K562 (cell line): ENCODE measurements at regions not wholly inside any gene's neighbourhood (a gene's known extent, or its start where the extent isn't known, plus 50 kb on each side); places are given as distances from the start of the nearest gene placed in this dataset.

Experiments
- ATAC-seq: fragments of 200-7000 bp; cut with Tn5 transposase; 3 replicates; pipeline ENCODE4 v1.9.1; 2020; ENCODE audit warnings: moderate library complexity
- BruUV-seq: library from RNA; stranded (reverse); fragments of 400-500 nt; replicated peaks from 2 replicates; lab custom pipeline; 2021; lab: Mats Ljungman, UMichigan
- CTCF ChIA-PET: fragments of 300-600 bp; formaldehyde crosslinking; extraction: SDS; loops from one replicate; lab custom pipeline; 2021; ENCODE audit warnings: low intra/inter-chr PET ratio; lab: Yijun Ruan, JAX
- POLR2A ChIA-PET: fragments of 300-600, 350-650 bp; sonication (Branson Sonifier 250); formaldehyde crosslinking; extraction: SDS; loops from one replicate; lab custom pipeline; 2021; ENCODE audit warnings: antibody characterized with exemption, inconsistent platforms; lab: Yijun Ruan, JAX
- DNase-seq, 4 experiments: peaks; one replicate each; pipeline versions ENCODE4 v3.0.0 to v3.0.0-alpha.2; 2011 to 2018; ENCODE audit warnings: low spot score in 3 of 4, mixed read lengths in 3 of 4; ENCODE audit errors: extremely low read depth in 1 of 4
- FAIRE-seq: peaks from 2 replicates; lab custom pipeline; 2011; peaks lifted over from hg19 to GRCh38; lab: Jason Lieb, UNC
- H2AFZ ChIP-seq: 2 replicates; pipeline ENCODE4 v1.6.0; 2011; ENCODE audit warnings: low read depth, low read length, control low read depth, inconsistent platforms
- H3K27ac ChIP-seq: fragments of 200-600 bp; 3 replicates; pipeline ENCODE4 v1.8.0; 2011; ENCODE audit warnings: low read depth, mild to moderate bottlenecking, control low read depth, inconsistent platforms, low read length, moderate library complexity, mixed read lengths; ENCODE audit errors: extremely low read depth
- H3K27me3 ChIP-seq, 2 experiments: fragments of 300-600 bp in 1 of 2; 2 replicates in 1 of 2; 3 replicates in 1 of 2; pipeline versions ENCODE4 v1.6.0 to v1.8.0; 2011; ENCODE audit warnings: inconsistent platforms in 2 of 2, low read length in 2 of 2, mild to moderate bottlenecking in 1 of 2, mixed read lengths in 1 of 2, moderate library complexity in 1 of 2; ENCODE audit not compliant: control insufficient read depth in 2 of 2, insufficient read depth in 2 of 2
- H3K36me3 ChIP-seq: fragments of 300-600 bp; 3 replicates; pipeline ENCODE4 v1.8.0; 2011; ENCODE audit warnings: mild to moderate bottlenecking, low read length, inconsistent platforms; ENCODE audit not compliant: control insufficient read depth, insufficient read depth
- H3K4me1 ChIP-seq, 2 experiments: fragments of 200-600 bp in 1 of 2; replicated peaks in 1 of 2; 2 replicates in 1 of 2; 3 replicates in 1 of 2; pipeline versions ENCODE4 v1.5.1 to v1.8.0; 2011; ENCODE audit warnings: inconsistent platforms in 2 of 2, low read length in 2 of 2, mild to moderate bottlenecking in 1 of 2, mixed read lengths in 1 of 2, moderate library complexity in 1 of 2; ENCODE audit not compliant: control insufficient read depth in 2 of 2, insufficient read depth in 2 of 2
- H3K4me2 ChIP-seq: 2 replicates; pipeline ENCODE4 v1.6.1; 2011; ENCODE audit warnings: low read length, control low read depth, inconsistent platforms, mixed read lengths; ENCODE audit not compliant: insufficient read depth
- H3K4me3 ChIP-seq: fragments of 200-600 bp; sonication (generic), shearing (Covaris generic); 2 replicates; pipeline ENCODE4 v1.5.1; 2016; ENCODE audit warnings: control low read depth, inconsistent platforms
- H3K79me2 ChIP-seq: fragments of 200-600 bp; 3 replicates; pipeline ENCODE4 v1.8.0; 2011; ENCODE audit warnings: low read length, inconsistent platforms; ENCODE audit not compliant: control insufficient read depth, insufficient read depth
- H3K9ac ChIP-seq, 2 experiments: 2 replicates each; pipeline versions ENCODE4 v1.6.0 to v1.6.1; 2011; ENCODE audit warnings: low read depth in 2 of 2, low read length in 2 of 2, control low read depth in 1 of 2, inconsistent platforms in 1 of 2, mild to moderate bottlenecking in 1 of 2, mixed read lengths in 1 of 2; ENCODE audit not compliant: insufficient read depth in 1 of 2
- H3K9me1 ChIP-seq: one replicate; pipeline ENCODE4 v1.6.0; 2011; ENCODE audit warnings: inconsistent platforms, mild to moderate bottlenecking, low read length, moderate library complexity; ENCODE audit not compliant: control insufficient read depth, insufficient read depth
- H3K9me3 ChIP-seq: replicated peaks from 2 replicates; pipeline ENCODE4 v1.5.1; 2011; ENCODE audit warnings: low read depth, low read length, inconsistent platforms; ENCODE audit not compliant: control insufficient read depth, insufficient read depth
- H4K20me1 ChIP-seq: replicated peaks from 2 replicates; pipeline ENCODE4 v1.6.1; 2011; ENCODE audit warnings: low read length, inconsistent platforms, mixed read lengths; ENCODE audit not compliant: control insufficient read depth, insufficient read depth
- ATF1 ChIP-seq, 2 experiments: fragments of 450-650 bp in 1 of 2; IDR thresholded peaks; 2 replicates each; pipeline ENCODE4 v1.6.1; 2016; ENCODE audit warnings: missing compliant biosample characterization in 1 of 2, missing genetic modification characterization in 1 of 2
- CEBPB ChIP-seq: fragments of 450-650 bp; IDR thresholded peaks from 2 replicates; pipeline ENCODE4 v1.6.1; 2016; ENCODE audit warnings: missing genetic modification characterization, missing compliant biosample characterization
- FOS ChIP-seq: IDR thresholded peaks from 3 replicates; pipeline ENCODE4 v1.6.1; 2011; ENCODE audit not compliant: insufficient read length; ENCODE audit errors: extremely low read depth
- HIVEP1 ChIP-seq: fragments of 250-450 bp; sonication (Bioruptor Pico); IDR thresholded peaks from 2 replicates; pipeline ENCODE4 v1.4.0; 2020; ENCODE audit warnings: mild to moderate bottlenecking
- HSF4 ChIP-seq: fragments of 250-450 bp; sonication (Bioruptor Pico); IDR thresholded peaks from 2 replicates; pipeline ENCODE4 v2.1.2; 2022; ENCODE audit warnings: mild to moderate bottlenecking, moderate library complexity, borderline replicate concordance
- KDM2B ChIP-seq: fragments of 250-450 bp; sonication (Bioruptor Pico); IDR thresholded peaks from 2 replicates; pipeline ENCODE4 v1.8.0; 2021; ENCODE audit warnings: mild to moderate bottlenecking, moderate library complexity
- NR4A1 ChIP-seq, 2 experiments: fragments of 250-450 bp in 1 of 2; fragments of 450-650 bp in 1 of 2; sonication (Bioruptor Pico) in 1 of 2; IDR thresholded peaks; 2 replicates each; pipeline versions ENCODE4 v1.4.0 to v1.6.1; 2016 to 2020; ENCODE audit warnings: mild to moderate bottlenecking in 2 of 2, missing compliant biosample characterization in 1 of 2, missing genetic modification characterization in 1 of 2, moderate library complexity in 1 of 2
- PTBP1 ChIP-seq: fragments of 200-400 bp; formaldehyde crosslinking; IDR thresholded peaks from 2 replicates; pipeline ENCODE4 v1.6.1; 2017; ENCODE audit warnings: low read depth, low read length
- RBBP5 ChIP-seq: fragments of 200-600 bp; sonication (generic); IDR thresholded peaks from 2 replicates; pipeline ENCODE4 v1.6.1; 2012; ENCODE audit warnings: borderline replicate concordance, mild to moderate bottlenecking, low read length, control low read depth, inconsistent platforms; ENCODE audit not compliant: insufficient read depth, poor library complexity, severe bottlenecking
- SMARCA5 ChIP-seq: fragments of 450-650 bp; IDR thresholded peaks from 2 replicates; pipeline ENCODE4 v1.6.1; 2016
- ZFP1 ChIP-seq: fragments of 450-650 bp; formaldehyde crosslinking; IDR thresholded peaks from 2 replicates; pipeline ENCODE4 v1.4.0; 2020; ENCODE audit warnings: mild to moderate bottlenecking, mixed read lengths
- ZFP91 ChIP-seq: sonication (generic); formaldehyde crosslinking; IDR thresholded peaks from 2 replicates; pipeline ENCODE4 v1.8.0; 2022; ENCODE audit warnings: mild to moderate bottlenecking, missing genetic modification reagents
- ZNF253 ChIP-seq: fragments of 250-450 bp; sonication (Bioruptor Pico); conservative IDR thresholded peaks from 2 replicates; pipeline ENCODE4 v1.6.1; 2021; ENCODE audit warnings: mild to moderate bottlenecking
- ZNF354B ChIP-seq: fragments of 250-450 bp; sonication (Bioruptor Pico); IDR thresholded peaks from 2 replicates; pipeline ENCODE4 v1.4.0; 2020
- ZNF717 ChIP-seq: fragments of 250-450 bp; sonication (Bioruptor Pico); IDR thresholded peaks from 2 replicates; pipeline ENCODE4 v1.5.0; 2021
- WGBS: fragments of 100-300 bp; shearing (Covaris generic); methylation state at CpG from one replicate; pipeline ENCODE4 v1.1.6; 2016; ENCODE audit warnings: low coverage, mixed read lengths; ENCODE audit not compliant: insufficient coverage; ENCODE audit errors: missing lambda C conversion rate; 5-methylcytosine and 5-hydroxymethylcytosine counted together
- in situ Hi-C: fragments of 300-500 bp; cut with MboI; formaldehyde crosslinking; loops from 4 replicates; pipeline ENCODE4 v1.15.0; 2018; ENCODE audit warnings: inconsistent platforms, mixed read lengths
- intact Hi-C: fragments of 100-400 bp; cut with micrococcal nuclease; formaldehyde crosslinking; loops from 2 replicates; pipeline ENCODE4 v1.14.2; 2022
- TF ChIP-seq, protein P1 (sequence below): sonication (generic); formaldehyde crosslinking; IDR thresholded peaks from 2 replicates; pipeline ENCODE4 v1.8.0; 2022; ENCODE audit warnings: mild to moderate bottlenecking, low read depth, missing genetic modification reagents
- TF ChIP-seq, protein P2 (sequence below): fragments of 250-450 bp; sonication (Bioruptor Pico); IDR thresholded peaks from 2 replicates; pipeline ENCODE4 v1.8.0; 2022; ENCODE audit warnings: moderate library complexity, mild to moderate bottlenecking, inconsistent platforms
- TF ChIP-seq, protein P3 (sequence below): fragments of 450-650 bp; IDR thresholded peaks from 2 replicates; pipeline ENCODE4 v1.6.1; 2016; ENCODE audit warnings: antibody characterized with exemption

GRCh38 chr5:162474239-162474638 lies 406.7 kb downstream of the GABRG2 start (continued):
- no peak for TF ChIP-seq ZFP91 (CRISPR knock-in tag)
- no peak for TF ChIP-seq SMARCA5

GRCh38 chr5:162484095-162484494 lies 416.5 kb downstream of the GABRG2 start:
- in situ Hi-C loops = no loop called here
- 5% methylated on average over 6 of the region's 6 CpGs for WGBS
- TF ChIP-seq ZNF354B (CRISPR knock-in tag) (no peak), ZNF253 (CRISPR knock-in tag) (no peak), FOS (no peak), KDM2B (no peak), PTBP1 (no peak), ATF1 (CRISPR knock-in tag; IDR thresholded peaks at IDR 0.05) (no peak), ATF1 (tag; IDR thresholded peaks at IDR 0.05) (no peak), HSF4 (CRISPR knock-in tag) (no peak), ZNF717 (no peak), HIVEP1 (CRISPR knock-in tag) (no peak), CEBPB (no peak), ZFP1 (CRISPR knock-in tag) (no peak), NR4A1 (CRISPR knock-in tag; IDR thresholded peaks at IDR 0.05) (no peak), NR4A1 (tag; IDR thresholded peaks at IDR 0.05) (no peak), RBBP5 (no peak)
- TF ChIP-seq, protein P1, sequence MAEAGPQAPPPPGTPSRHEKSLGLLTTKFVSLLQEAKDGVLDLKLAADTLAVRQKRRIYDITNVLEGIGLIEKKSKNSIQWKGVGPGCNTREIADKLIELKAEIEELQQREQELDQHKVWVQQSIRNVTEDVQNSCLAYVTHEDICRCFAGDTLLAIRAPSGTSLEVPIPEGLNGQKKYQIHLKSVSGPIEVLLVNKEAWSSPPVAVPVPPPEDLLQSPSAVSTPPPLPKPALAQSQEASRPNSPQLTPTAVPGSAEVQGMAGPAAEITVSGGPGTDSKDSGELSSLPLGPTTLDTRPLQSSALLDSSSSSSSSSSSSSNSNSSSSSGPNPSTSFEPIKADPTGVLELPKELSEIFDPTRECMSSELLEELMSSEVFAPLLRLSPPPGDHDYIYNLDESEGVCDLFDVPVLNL = no peak
- TF ChIP-seq, protein P2, sequence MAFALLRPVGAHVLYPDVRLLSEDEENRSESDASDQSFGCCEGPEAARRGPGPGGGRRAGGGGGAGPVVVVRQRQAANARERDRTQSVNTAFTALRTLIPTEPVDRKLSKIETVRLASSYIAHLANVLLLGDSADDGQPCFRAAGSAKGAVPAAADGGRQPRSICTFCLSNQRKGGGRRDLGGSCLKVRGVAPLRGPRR = no peak
- TF ChIP-seq, protein P3, sequence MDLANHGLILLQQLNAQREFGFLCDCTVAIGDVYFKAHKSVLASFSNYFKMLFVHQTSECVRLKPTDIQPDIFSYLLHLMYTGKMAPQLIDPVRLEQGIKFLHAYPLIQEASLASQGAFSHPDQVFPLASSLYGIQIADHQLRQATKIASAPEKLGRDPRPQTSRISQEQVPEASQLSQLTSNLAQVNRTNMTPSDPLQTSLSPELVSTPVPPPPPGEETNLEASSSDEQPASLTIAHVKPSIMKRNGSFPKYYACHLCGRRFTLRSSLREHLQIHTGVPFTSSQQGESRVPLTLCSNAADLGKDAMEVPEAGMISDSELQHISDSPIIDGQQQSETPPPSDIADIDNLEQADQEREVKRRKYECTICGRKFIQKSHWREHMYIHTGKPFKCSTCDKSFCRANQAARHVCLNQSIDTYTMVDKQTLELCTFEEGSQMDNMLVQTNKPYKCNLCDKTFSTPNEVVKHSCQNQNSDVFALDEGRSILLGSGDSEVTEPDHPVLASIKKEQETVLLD = no peak
- TF ChIP-seq, all 486 proteins: peak for 0
- H3K9me3 ChIP-seq = no peaks in the 10 kb centered on the region
- no peak overlapping the region for H3K4me2 ChIP-seq
- H3K9me1 ChIP-seq = no peaks in the 10 kb centered on the region
- no peak for DNase-seq
- ChIA-PET POLR2A (no interaction called here), CTCF (no interaction called here)
- no peak for FAIRE-seq
- H3K79me2 ChIP-seq = no peaks in the 10 kb centered on the region
- H3K9ac ChIP-seq = no peak overlapping the region
- H3K27ac ChIP-seq = no peak overlapping the region
- no peak overlapping the region for H2AFZ ChIP-seq
- no peaks in the 10 kb centered on the region for H3K4me1 ChIP-seq
- intact Hi-C loops = no loop called here
- H4K20me1 ChIP-seq = no peaks in the 10 kb centered on the region
- no peak overlapping the region for H3K4me3 ChIP-seq
- no peaks in the 10 kb centered on the region for H3K36me3 ChIP-seq
- no peaks in the 10 kb centered on the region for H3K27me3 ChIP-seq
- BruUV-seq = no TSS peak
- ATAC-seq = no peak
